ENCODE measurements at regions not wholly inside any gene's neighbourhood (a gene's known extent, or its start where the extent isn't known, plus 50 kb on each side); places are given as distances from the start of the nearest gene placed in this dataset.

GRCh38 chr3:74693251-74693650 is 78.8 kb upstream of the CNTN3 start:
- Mint-ChIP-seq H3K27me3 (no peaks in the 10 kb centered on the region), H3K36me3 (ENCODE audit: low read depth) (no peaks in the 10 kb centered on the region), H3K4me3 (no peak overlapping the region), H3K4me1 (no peaks in the 10 kb centered on the region), H3K27ac (no peak overlapping the region), H3K9me3 (peaks cover 11% of the 10 kb centered on the region)
- ATAC-seq, result no peak
- DNase-seq, result no peak

DNA sequence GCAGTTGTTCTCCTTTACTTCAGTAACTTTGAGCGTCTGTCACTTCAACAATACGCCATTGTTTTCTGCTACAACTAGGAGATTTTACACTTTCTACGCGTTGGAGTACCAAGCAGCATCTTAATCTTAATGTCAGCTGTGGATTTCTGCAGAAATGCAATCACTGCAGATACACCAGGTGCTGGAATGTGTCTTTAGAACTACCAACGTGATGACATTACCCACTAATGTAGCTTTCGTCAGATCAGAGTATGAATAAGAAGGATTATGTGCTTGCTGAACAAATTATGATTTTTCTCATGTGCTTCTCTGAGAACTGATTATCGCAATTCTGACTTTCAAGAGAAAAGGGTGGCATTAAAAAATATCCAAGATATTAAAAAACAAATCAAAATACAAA is 77.5 kb upstream of the CNTN3 start:
- Mint-ChIP-seq H3K27me3 (no peaks in the 10 kb centered on the region), H3K36me3 (ENCODE audit: low read depth) (no peaks in the 10 kb centered on the region), H3K27ac (no peak overlapping the region), H3K9me3 (peaks cover 22% of the 10 kb centered on the region), H3K4me1 (no peaks in the 10 kb centered on the region), H3K4me3 (no peak overlapping the region)
- ATAC-seq (no peak), DNase-seq (no peak)

DNA sequence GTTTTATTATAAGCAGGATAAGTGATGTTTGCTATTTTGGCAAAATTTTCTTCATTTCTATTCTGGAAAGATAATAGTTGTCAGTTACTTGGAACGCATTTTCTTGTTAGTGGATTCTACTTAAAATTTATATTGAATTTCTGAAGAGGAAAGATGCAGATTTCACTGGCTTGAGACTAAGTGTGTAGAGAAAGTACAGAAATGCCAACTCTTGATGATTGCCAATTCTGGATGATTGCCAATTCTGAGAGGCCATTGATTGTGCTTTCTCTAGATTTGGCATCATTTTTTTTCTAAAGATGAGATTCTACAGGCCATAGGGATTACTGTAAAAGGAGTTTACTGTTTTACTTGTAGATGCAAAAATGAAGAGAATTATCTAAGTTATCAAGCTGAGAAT is 58.9 kb upstream of the CNTN3 start:
- Mint-ChIP-seq H3K4me3 (no peak overlapping the region), H3K27me3 (no peaks in the 10 kb centered on the region), H3K27ac (no peak overlapping the region), H3K4me1 (no peaks in the 10 kb centered on the region), H3K9me3 (peaks cover 27% of the 10 kb centered on the region), H3K36me3 (ENCODE audit: low read depth) (no peaks in the 10 kb centered on the region)
- ATAC-seq, result no peak
- DNase-seq, result no peak

DNA sequence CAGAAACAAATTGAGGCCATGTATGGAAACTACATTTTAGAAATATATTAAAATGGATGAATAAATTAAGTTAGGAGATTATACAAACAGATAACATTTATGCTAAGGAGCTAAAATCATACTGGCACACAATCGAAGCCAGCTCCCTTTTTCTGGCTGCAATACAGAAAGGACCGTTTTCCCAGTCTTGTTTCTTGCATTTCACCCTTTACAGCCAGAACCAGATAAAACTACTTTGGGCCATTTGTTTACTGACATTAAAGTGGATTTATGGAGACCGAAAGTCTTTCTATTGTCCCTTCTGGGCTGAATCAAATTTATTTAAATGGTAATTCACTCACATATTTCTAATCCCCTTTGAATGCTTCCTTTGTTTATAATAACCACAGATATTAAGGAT is 50.1 kb upstream of the CNTN3 start:
- H3K27me3 Mint-ChIP-seq, result no peaks in the 10 kb centered on the region
- no peak overlapping the region for H3K4me3 Mint-ChIP-seq
- ATAC-seq (no peak), DNase-seq (no peak)
- peaks cover 30% of the 10 kb centered on the region for H3K9me3 Mint-ChIP-seq
- no peak overlapping the region for H3K27ac Mint-ChIP-seq
- no peaks in the 10 kb centered on the region for H3K36me3 Mint-ChIP-seq (ENCODE audit: low read depth)
- no peaks in the 10 kb centered on the region for H3K4me1 Mint-ChIP-seq
